K562 (cell line): ENCODE measurements at regions not wholly inside any gene's neighbourhood (a gene's known extent, or its start where the extent isn't known, plus 50 kb on each side); places are given as distances from the start of the nearest gene placed in this dataset.

Experiments used
- ATAC-seq: fragments of 200-7000 bp; cut with Tn5 transposase; 3 replicates; pipeline ENCODE4 v1.9.1; 2020; ENCODE audit warnings: moderate library complexity
- BruUV-seq: library from RNA; stranded (reverse); fragments of 400-500 nt; replicated peaks from 2 replicates; lab custom pipeline; 2021; lab: Mats Ljungman, UMichigan
- CTCF ChIA-PET: fragments of 300-600 bp; formaldehyde crosslinking; extraction: SDS; loops from one replicate; lab custom pipeline; 2021; ENCODE audit warnings: low intra/inter-chr PET ratio; lab: Yijun Ruan, JAX
- POLR2A ChIA-PET: fragments of 300-600, 350-650 bp; sonication (Branson Sonifier 250); formaldehyde crosslinking; extraction: SDS; loops from one replicate; lab custom pipeline; 2021; ENCODE audit warnings: antibody characterized with exemption, inconsistent platforms; lab: Yijun Ruan, JAX
- DNase-seq, 4 experiments: peaks; one replicate each; pipeline versions ENCODE4 v3.0.0 to v3.0.0-alpha.2; 2011 to 2018; ENCODE audit warnings: low spot score in 3 of 4, mixed read lengths in 3 of 4; ENCODE audit errors: extremely low read depth in 1 of 4
- FAIRE-seq: peaks from 2 replicates; lab custom pipeline; 2011; peaks lifted over from hg19 to GRCh38; lab: Jason Lieb, UNC
- H2AFZ ChIP-seq: 2 replicates; pipeline ENCODE4 v1.6.0; 2011; ENCODE audit warnings: low read depth, low read length, control low read depth, inconsistent platforms
- H3K27ac ChIP-seq: fragments of 200-600 bp; 3 replicates; pipeline ENCODE4 v1.8.0; 2011; ENCODE audit warnings: low read depth, mild to moderate bottlenecking, control low read depth, inconsistent platforms, low read length, moderate library complexity, mixed read lengths; ENCODE audit errors: extremely low read depth
- H3K27me3 ChIP-seq, 2 experiments: fragments of 300-600 bp in 1 of 2; 2 replicates in 1 of 2; 3 replicates in 1 of 2; pipeline versions ENCODE4 v1.6.0 to v1.8.0; 2011; ENCODE audit warnings: inconsistent platforms in 2 of 2, low read length in 2 of 2, mild to moderate bottlenecking in 1 of 2, mixed read lengths in 1 of 2, moderate library complexity in 1 of 2; ENCODE audit not compliant: control insufficient read depth in 2 of 2, insufficient read depth in 2 of 2
- H3K36me3 ChIP-seq: fragments of 300-600 bp; 3 replicates; pipeline ENCODE4 v1.8.0; 2011; ENCODE audit warnings: mild to moderate bottlenecking, low read length, inconsistent platforms; ENCODE audit not compliant: control insufficient read depth, insufficient read depth
- H3K4me1 ChIP-seq, 2 experiments: fragments of 200-600 bp in 1 of 2; replicated peaks in 1 of 2; 2 replicates in 1 of 2; 3 replicates in 1 of 2; pipeline versions ENCODE4 v1.5.1 to v1.8.0; 2011; ENCODE audit warnings: inconsistent platforms in 2 of 2, low read length in 2 of 2, mild to moderate bottlenecking in 1 of 2, mixed read lengths in 1 of 2, moderate library complexity in 1 of 2; ENCODE audit not compliant: control insufficient read depth in 2 of 2, insufficient read depth in 2 of 2
- H3K4me2 ChIP-seq: 2 replicates; pipeline ENCODE4 v1.6.1; 2011; ENCODE audit warnings: low read length, control low read depth, inconsistent platforms, mixed read lengths; ENCODE audit not compliant: insufficient read depth
- H3K4me3 ChIP-seq: fragments of 200-600 bp; sonication (generic), shearing (Covaris generic); 2 replicates; pipeline ENCODE4 v1.5.1; 2016; ENCODE audit warnings: control low read depth, inconsistent platforms
- H3K79me2 ChIP-seq: fragments of 200-600 bp; 3 replicates; pipeline ENCODE4 v1.8.0; 2011; ENCODE audit warnings: low read length, inconsistent platforms; ENCODE audit not compliant: control insufficient read depth, insufficient read depth
- H3K9ac ChIP-seq, 2 experiments: 2 replicates each; pipeline versions ENCODE4 v1.6.0 to v1.6.1; 2011; ENCODE audit warnings: low read depth in 2 of 2, low read length in 2 of 2, control low read depth in 1 of 2, inconsistent platforms in 1 of 2, mild to moderate bottlenecking in 1 of 2, mixed read lengths in 1 of 2; ENCODE audit not compliant: insufficient read depth in 1 of 2
- H3K9me1 ChIP-seq: one replicate; pipeline ENCODE4 v1.6.0; 2011; ENCODE audit warnings: inconsistent platforms, mild to moderate bottlenecking, low read length, moderate library complexity; ENCODE audit not compliant: control insufficient read depth, insufficient read depth
- H3K9me3 ChIP-seq: replicated peaks from 2 replicates; pipeline ENCODE4 v1.5.1; 2011; ENCODE audit warnings: low read depth, low read length, inconsistent platforms; ENCODE audit not compliant: control insufficient read depth, insufficient read depth
- H4K20me1 ChIP-seq: replicated peaks from 2 replicates; pipeline ENCODE4 v1.6.1; 2011; ENCODE audit warnings: low read length, inconsistent platforms, mixed read lengths; ENCODE audit not compliant: control insufficient read depth, insufficient read depth
- ARID3A ChIP-seq: IDR thresholded peaks from 2 replicates; pipeline ENCODE4 v1.6.1; 2012; ENCODE audit warnings: low read depth, low read length, improper control_type of control experiment, borderline replicate concordance
- CBX8 ChIP-seq: fragments of 200-600 bp; sonication (generic); IDR thresholded peaks from 2 replicates; pipeline ENCODE4 v1.6.1; 2012; ENCODE audit warnings: borderline replicate concordance, mixed run types, low read depth, mild to moderate bottlenecking, moderate library complexity, mixed read lengths, low read length, control low read depth, inconsistent platforms; ENCODE audit not compliant: poor library complexity, severe bottlenecking; ENCODE audit errors: extremely low read depth
- CCAR2 ChIP-seq: fragments of 200-400 bp; formaldehyde crosslinking; IDR thresholded peaks from 2 replicates; pipeline ENCODE4 v1.6.1; 2017; ENCODE audit warnings: mild to moderate bottlenecking, low read depth, low read length
- NFATC3 ChIP-seq: fragments of 450-650 bp; IDR thresholded peaks from 2 replicates; pipeline ENCODE4 v1.6.1; 2017; ENCODE audit warnings: mild to moderate bottlenecking
- NR2C1 ChIP-seq, 2 experiments: fragments of 450-650 bp; IDR thresholded peaks; 2 replicates each; pipeline ENCODE4 v1.6.1; 2017; ENCODE audit warnings: mild to moderate bottlenecking in 2 of 2, antibody characterized with exemption in 1 of 2, inconsistent platforms in 1 of 2, missing compliant biosample characterization in 1 of 2, missing genetic modification characterization in 1 of 2
- PCBP1 ChIP-seq: fragments of 200-400 bp; formaldehyde crosslinking; IDR thresholded peaks from 2 replicates; pipeline ENCODE4 v1.6.1; 2018; ENCODE audit warnings: mild to moderate bottlenecking, low read depth, low read length; ENCODE audit not compliant: poor library complexity, severe bottlenecking
- TFAM ChIP-seq: fragments of 250-450 bp; sonication (Bioruptor Pico); conservative IDR thresholded peaks from 2 replicates; pipeline ENCODE4 v1.5.0; 2021; ENCODE audit warnings: mild to moderate bottlenecking, moderate library complexity
- ZNF239 ChIP-seq: fragments of 250-450 bp; sonication (Bioruptor Pico); IDR thresholded peaks from 2 replicates; pipeline ENCODE4 v1.4.0; 2020; ENCODE audit warnings: mild to moderate bottlenecking
- ZNF512 ChIP-seq: IDR thresholded peaks from 2 replicates; pipeline ENCODE4 v1.6.1; 2016; ENCODE audit warnings: missing genetic modification characterization, missing compliant biosample characterization
- ZNF76 ChIP-seq: fragments of 250-450 bp; sonication (Bioruptor Pico); IDR thresholded peaks from 2 replicates; pipeline ENCODE4 v1.4.0; 2020; ENCODE audit warnings: mild to moderate bottlenecking, moderate library complexity, borderline replicate concordance
- WGBS: fragments of 100-300 bp; shearing (Covaris generic); methylation state at CpG from one replicate; pipeline ENCODE4 v1.1.6; 2016; ENCODE audit warnings: low coverage, mixed read lengths; ENCODE audit not compliant: insufficient coverage; ENCODE audit errors: missing lambda C conversion rate; 5-methylcytosine and 5-hydroxymethylcytosine counted together
- in situ Hi-C: fragments of 300-500 bp; cut with MboI; formaldehyde crosslinking; loops from 4 replicates; pipeline ENCODE4 v1.15.0; 2018; ENCODE audit warnings: inconsistent platforms, mixed read lengths
- intact Hi-C: fragments of 100-400 bp; cut with micrococcal nuclease; formaldehyde crosslinking; loops from 2 replicates; pipeline ENCODE4 v1.14.2; 2022

- FAIRE-seq (no peak), DNase-seq (no peak), ATAC-seq (no peak)
- TF ChIP-seq ZNF239 (CRISPR knock-in tag), result no peak
- no peak for TF ChIP-seq ZNF76 (CRISPR knock-in tag)
- no peak for TF ChIP-seq ARID3A
- H3K9me3 ChIP-seq, result no peaks in the 10 kb centered on the region
- WGBS, result 0% methylated on average over 3 of the region's 3 CpGs
- H3K36me3 ChIP-seq, result no peaks in the 10 kb centered on the region
- POLR2A ChIA-PET, result interaction anchor here (0.6 kb wide), 1 partner anchor 346 kb away, joined by 3 read pairs; no protein-coding TSS in a partner anchor
- H3K4me3 ChIP-seq, result no peak overlapping the region
- H3K27me3 ChIP-seq, result no peaks in the 10 kb centered on the region
- no peak overlapping the region for H2AFZ ChIP-seq
- H3K27ac ChIP-seq, result no peak overlapping the region
- no TSS peak for BruUV-seq
- in situ Hi-C loops, result no loop called here
- H3K4me1 ChIP-seq, result no peaks in the 10 kb centered on the region
- CTCF ChIA-PET, result no interaction called here
- no peak overlapping the region for H3K4me2 ChIP-seq
- intact Hi-C loops, result no loop called here
- no peak overlapping the region for H3K9ac ChIP-seq
- no peaks in the 10 kb centered on the region for H4K20me1 ChIP-seq
- H3K79me2 ChIP-seq, result no peaks in the 10 kb centered on the region
- no peaks in the 10 kb centered on the region for H3K9me1 ChIP-seq
These were observed 127.5 kb upstream of the GAREM1 start for GRCh38 chr18:32598144-32598543.

GRCh38 chr18:32596501-32596900, 125.8 kb upstream of the GAREM1 start:
- H3K4me3 ChIP-seq, result no peak overlapping the region
- WGBS, result 0% methylated on average over 2 of the region's 2 CpGs
- TF ChIP-seq CCAR2 (no peak), CBX8 (no peak), ZNF512 (tag) (no peak), NFATC3 (no peak), TFAM (CRISPR knock-in tag) (no peak), PCBP1 (no peak), NR2C1 (IDR thresholded peaks at IDR 0.05) (no peak), NR2C1 (tag; IDR thresholded peaks at IDR 0.05) (no peak)
- no peaks in the 10 kb centered on the region for H3K9me1 ChIP-seq
- H3K79me2 ChIP-seq, result no peaks in the 10 kb centered on the region
- H3K9ac ChIP-seq, result no peak overlapping the region
- DNase-seq (no peak), ATAC-seq (no peak), FAIRE-seq (no peak)
- POLR2A ChIA-PET, result no interaction called here
- BruUV-seq, result no TSS peak
- no peaks in the 10 kb centered on the region for H3K4me1 ChIP-seq
- H3K27me3 ChIP-seq, result no peaks in the 10 kb centered on the region
- no peak overlapping the region for H3K27ac ChIP-seq
- H3K36me3 ChIP-seq, result no peaks in the 10 kb centered on the region
- H4K20me1 ChIP-seq, result no peaks in the 10 kb centered on the region
- in situ Hi-C loops (no loop called here), intact Hi-C loops (no loop called here)
- H3K4me2 ChIP-seq, result no peak overlapping the region
- H3K9me3 ChIP-seq, result no peaks in the 10 kb centered on the region
- CTCF ChIA-PET, result no interaction called here
- H2AFZ ChIP-seq, result no peak overlapping the region
